NCI-H460 (cell line): ENCODE measurements at regions not wholly inside any gene's neighbourhood (a gene's known extent, or its start where the extent isn't known, plus 50 kb on each side); places are given as distances from the start of the nearest gene placed in this dataset.
"Not testable (repeated sequence)": the region's sequence is repeated elsewhere in the genome, so short reads cannot be mapped to it uniquely, and the experiment has no call there.

ENCODE experiments used
- DNase-seq: peaks from one replicate; pipeline ENCODE4 v3.0.0-alpha.2; 2016; ENCODE audit warnings: low read depth; ENCODE audit errors: extremely low read depth

GRCh38 chr17:27365329-27365945 is 71.5 kb downstream of the WSB1 start:
- not testable (repeated sequence) for DNase-seq

GRCh38 chr17:27366437-27366836 is 72.5 kb downstream of the WSB1 start:
- no peak for DNase-seq

GRCh38 chr17:27367121-27367981 is 73.4 kb downstream of the WSB1 start:
- no peak for DNase-seq

GRCh38 chr17:27368151-27368795 is 74.4 kb downstream of the WSB1 start:
- no peak for DNase-seq

- DNase-seq, result no peak
Observed at GRCh38 chr17:27368980-27369379, 75.1 kb downstream of the WSB1 start.

- DNase-seq, result no peak
Observed at GRCh38 chr17:27370776-27371175, 76.9 kb downstream of the WSB1 start.

- not testable (repeated sequence) for DNase-seq
Observed at GRCh38 chr17:27373695-27374094, 79.8 kb downstream of the WSB1 start.

- DNase-seq, result peak; percentile 65
Observed at GRCh38 chr17:27376637-27377547, 79.4 kb upstream of the KSR1 start.

- no peak for DNase-seq
Observed at GRCh38 chr17:27378482-27379175, 77.6 kb upstream of the KSR1 start.

GRCh38 chr17:27379888-27380533 is 76.2 kb upstream of the KSR1 start:
- DNase-seq, result peak; percentile 46

GRCh38 chr17:27380551-27380950 is 75.7 kb upstream of the KSR1 start:
- no peak for DNase-seq

- DNase-seq, result peak; percentile 83
Observed at GRCh38 chr17:27381007-27381501, 75.2 kb upstream of the KSR1 start.

- no peak for DNase-seq
Observed at GRCh38 chr17:27382025-27382424, 74.2 kb upstream of the KSR1 start.

GRCh38 chr17:27384261-27384701 is 72.0 kb upstream of the KSR1 start:
- peak; percentile 59 for DNase-seq

- DNase-seq, result no peak
Observed at GRCh38 chr17:27384726-27385125, 71.5 kb upstream of the KSR1 start.

- DNase-seq, result no peak
Observed at GRCh38 chr17:27385626-27386025, 70.6 kb upstream of the KSR1 start.

GRCh38 chr17:27386206-27387075 is 69.8 kb upstream of the KSR1 start:
- no peak for DNase-seq

GRCh38 chr17:27389542-27390140 is 66.6 kb upstream of the KSR1 start:
- DNase-seq, result no peak
